ENCODE measurements at regions not wholly inside any gene's neighbourhood (a gene's known extent, or its start where the extent isn't known, plus 50 kb on each side); places are given as distances from the start of the nearest gene placed in this dataset.

- H3K4me1 ChIP-seq (ENCODE audit: insufficient read depth, low read length): no peaks in the 10 kb centered on the region
- DNase-seq (ENCODE audit: low read depth) (no peak), FAIRE-seq (no peak)
- no peaks in the 10 kb centered on the region for H3K36me3 Mint-ChIP-seq (ENCODE audit: low read depth, unreplicated experiment)
- TF ChIP-seq, protein P1, sequence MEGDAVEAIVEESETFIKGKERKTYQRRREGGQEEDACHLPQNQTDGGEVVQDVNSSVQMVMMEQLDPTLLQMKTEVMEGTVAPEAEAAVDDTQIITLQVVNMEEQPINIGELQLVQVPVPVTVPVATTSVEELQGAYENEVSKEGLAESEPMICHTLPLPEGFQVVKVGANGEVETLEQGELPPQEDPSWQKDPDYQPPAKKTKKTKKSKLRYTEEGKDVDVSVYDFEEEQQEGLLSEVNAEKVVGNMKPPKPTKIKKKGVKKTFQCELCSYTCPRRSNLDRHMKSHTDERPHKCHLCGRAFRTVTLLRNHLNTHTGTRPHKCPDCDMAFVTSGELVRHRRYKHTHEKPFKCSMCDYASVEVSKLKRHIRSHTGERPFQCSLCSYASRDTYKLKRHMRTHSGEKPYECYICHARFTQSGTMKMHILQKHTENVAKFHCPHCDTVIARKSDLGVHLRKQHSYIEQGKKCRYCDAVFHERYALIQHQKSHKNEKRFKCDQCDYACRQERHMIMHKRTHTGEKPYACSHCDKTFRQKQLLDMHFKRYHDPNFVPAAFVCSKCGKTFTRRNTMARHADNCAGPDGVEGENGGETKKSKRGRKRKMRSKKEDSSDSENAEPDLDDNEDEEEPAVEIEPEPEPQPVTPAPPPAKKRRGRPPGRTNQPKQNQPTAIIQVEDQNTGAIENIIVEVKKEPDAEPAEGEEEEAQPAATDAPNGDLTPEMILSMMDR (IDR thresholded peaks at IDR 0.05; ENCODE audit: insufficient read depth, low read depth, low read length): no peak
- no peaks in the 10 kb centered on the region for H3K27me3 Mint-ChIP-seq (ENCODE audit: low read depth, unreplicated experiment)
- no peak overlapping the region for H3K4me2 ChIP-seq (ENCODE audit: low read length)
- H2AFZ ChIP-seq (ENCODE audit: low read depth, low read length): no peak overlapping the region
- H3K27me3 ChIP-seq (ENCODE audit: insufficient read depth, low read length): no peaks in the 10 kb centered on the region
- peaks cover 16% of the 10 kb centered on the region for H3K9me3 Mint-ChIP-seq (ENCODE audit: unreplicated experiment)
- no peak overlapping the region for H3K27ac ChIP-seq (ENCODE audit: low read depth, low read length)
- H4K20me1 ChIP-seq (ENCODE audit: insufficient read depth, low read length): no peaks in the 10 kb centered on the region
- no peak overlapping the region for H3K9ac ChIP-seq (ENCODE audit: low read length)
- no peak overlapping the region for H3K4me3 ChIP-seq (ENCODE audit: insufficient read depth, low read depth, low read length)
- no peak overlapping the region for H3K4me3 Mint-ChIP-seq (ENCODE audit: unreplicated experiment)
- H3K4me1 Mint-ChIP-seq (ENCODE audit: low read depth, unreplicated experiment): no peaks in the 10 kb centered on the region
- no peak overlapping the region for H3K27ac Mint-ChIP-seq (ENCODE audit: unreplicated experiment)
- no peaks in the 10 kb centered on the region for H3K36me3 ChIP-seq (ENCODE audit: insufficient read depth, low read length)
- H3K79me2 ChIP-seq (ENCODE audit: insufficient read depth, low read length): no peaks in the 10 kb centered on the region
- peaks cover 5% of the 10 kb centered on the region for H3K9me3 ChIP-seq (ENCODE audit: insufficient read depth, low read depth, low read length)
These were observed 1898.1 kb upstream of the NUDT12 start for GRCh38 chr5:105460721-105461120.

DNA sequence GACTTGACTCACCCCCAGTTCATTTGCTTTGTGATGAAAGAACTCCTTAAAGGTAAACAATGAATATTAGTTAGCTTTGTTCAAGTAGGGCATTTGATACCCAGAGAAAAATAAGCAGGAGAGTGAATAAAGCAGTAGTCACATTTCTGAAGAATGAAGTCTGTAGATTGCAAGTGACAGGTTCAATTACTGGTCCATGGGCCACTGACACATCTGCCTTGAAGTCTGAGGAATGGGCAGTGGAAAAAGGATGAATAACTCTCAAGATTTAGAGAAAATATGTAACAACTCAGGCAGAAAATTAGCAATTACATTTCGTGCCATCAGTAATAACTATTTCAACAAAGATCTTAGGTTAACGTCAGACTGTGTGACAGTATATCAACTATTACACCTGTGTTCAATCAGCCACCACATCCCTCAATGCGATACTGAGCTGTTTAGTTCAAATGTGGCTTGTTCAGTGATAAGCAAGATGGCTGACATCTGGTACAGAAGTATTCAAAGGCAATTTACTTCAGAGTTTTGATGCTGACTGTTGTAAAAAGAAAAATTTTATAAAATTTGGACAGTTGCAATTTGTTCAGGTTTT lies 1890.7 kb upstream of the NUDT12 start:
- no peaks in the 10 kb centered on the region for H3K27me3 Mint-ChIP-seq (ENCODE audit: low read depth, unreplicated experiment)
- Histone ChIP-seq H3K36me3 (ENCODE audit: insufficient read depth, low read length) (no peaks in the 10 kb centered on the region), H3K9ac (ENCODE audit: low read length) (no peak overlapping the region), H4K20me1 (ENCODE audit: insufficient read depth, low read length) (no peaks in the 10 kb centered on the region), H3K79me2 (ENCODE audit: insufficient read depth, low read length) (no peaks in the 10 kb centered on the region), H3K4me2 (ENCODE audit: low read length) (no peak overlapping the region), H3K9me3 (ENCODE audit: insufficient read depth, low read depth, low read length) (no peaks in the 10 kb centered on the region), H2AFZ (ENCODE audit: low read depth, low read length) (no peak overlapping the region), H3K27me3 (ENCODE audit: insufficient read depth, low read length) (no peaks in the 10 kb centered on the region), H3K27ac (ENCODE audit: low read depth, low read length) (no peak overlapping the region), H3K4me1 (ENCODE audit: insufficient read depth, low read length) (no peaks in the 10 kb centered on the region), H3K4me3 (ENCODE audit: insufficient read depth, low read depth, low read length) (no peak overlapping the region)
- no peaks in the 10 kb centered on the region for H3K36me3 Mint-ChIP-seq (ENCODE audit: low read depth, unreplicated experiment)
- peaks cover 8% of the 10 kb centered on the region for H3K9me3 Mint-ChIP-seq (ENCODE audit: unreplicated experiment)
- no peaks in the 10 kb centered on the region for H3K4me1 Mint-ChIP-seq (ENCODE audit: low read depth, unreplicated experiment)
- FAIRE-seq (no peak), DNase-seq (ENCODE audit: low read depth) (no peak)
- H3K27ac Mint-ChIP-seq (ENCODE audit: unreplicated experiment): no peak overlapping the region
- TF ChIP-seq, protein P1 (IDR thresholded peaks at IDR 0.05; ENCODE audit: insufficient read depth, low read depth, low read length): no peak
- no peak for TF ChIP-seq EZH2 (IDR thresholded peaks at IDR 0.05; ENCODE audit: insufficient read depth, low read length)
- H3K4me3 Mint-ChIP-seq (ENCODE audit: unreplicated experiment): no peak overlapping the region

GRCh38 chr5:105448271-105448670 lies 1885.7 kb upstream of the NUDT12 start:
- Mint-ChIP-seq H3K27me3 (ENCODE audit: low read depth, unreplicated experiment) (no peaks in the 10 kb centered on the region), H3K27ac (ENCODE audit: unreplicated experiment) (no peak overlapping the region), H3K4me3 (ENCODE audit: unreplicated experiment) (no peak overlapping the region), H3K4me1 (ENCODE audit: low read depth, unreplicated experiment) (no peaks in the 10 kb centered on the region), H3K36me3 (ENCODE audit: low read depth, unreplicated experiment) (no peaks in the 10 kb centered on the region), H3K9me3 (ENCODE audit: unreplicated experiment) (peaks cover 8% of the 10 kb centered on the region)
- DNase-seq (ENCODE audit: low read depth): no peak
- no peaks in the 10 kb centered on the region for H4K20me1 ChIP-seq (ENCODE audit: insufficient read depth, low read length)
- H3K27me3 ChIP-seq (ENCODE audit: insufficient read depth, low read length): no peaks in the 10 kb centered on the region
- TF ChIP-seq, protein P1 (IDR thresholded peaks at IDR 0.05; ENCODE audit: insufficient read depth, low read depth, low read length): no peak
- TF ChIP-seq EZH2 (IDR thresholded peaks at IDR 0.05; ENCODE audit: insufficient read depth, low read length): no peak
- H3K36me3 ChIP-seq (ENCODE audit: insufficient read depth, low read length): no peaks in the 10 kb centered on the region
- no peak overlapping the region for H3K4me3 ChIP-seq (ENCODE audit: insufficient read depth, low read depth, low read length)
- no peaks in the 10 kb centered on the region for H3K79me2 ChIP-seq (ENCODE audit: insufficient read depth, low read length)
- FAIRE-seq: no peak
- H2AFZ ChIP-seq (ENCODE audit: low read depth, low read length): no peak overlapping the region
- H3K4me2 ChIP-seq (ENCODE audit: low read length): no peak overlapping the region
- H3K27ac ChIP-seq (ENCODE audit: low read depth, low read length): no peak overlapping the region
- no peak overlapping the region for H3K9ac ChIP-seq (ENCODE audit: low read length)
- H3K9me3 ChIP-seq (ENCODE audit: insufficient read depth, low read depth, low read length): no peaks in the 10 kb centered on the region
- H3K4me1 ChIP-seq (ENCODE audit: insufficient read depth, low read length): no peaks in the 10 kb centered on the region

Measured in astrocyte (in vitro differentiated cells and primary cell).